HG03558 (cell line): ENCODE measurements at regions not wholly inside any gene's neighbourhood (a gene's known extent, or its start where the extent isn't known, plus 50 kb on each side); places are given as distances from the start of the nearest gene placed in this dataset.
"Not testable (repeated sequence)": the region's sequence is repeated elsewhere in the genome, so short reads cannot be mapped to it uniquely, and the experiment has no call there.

ENCODE experiments used
- ATAC-seq: cut with Tn5 transposase; IDR thresholded peaks from one replicate; pipeline ENCODE4 v1.9.1; 2021; ENCODE audit warnings: moderate number of reproducible peaks; ENCODE audit not compliant: unreplicated experiment; ENCODE audit errors: extremely low read depth

- ATAC-seq = no peak
Measured at GRCh38 chr15:95676500-95676899, 654.0 kb upstream of the NR2F2 start.

- ATAC-seq = no peak
Measured at GRCh38 chr15:95679847-95680582, 650.5 kb upstream of the NR2F2 start.

GRCh38 chr15:95680728-95681127 is 649.8 kb upstream of the NR2F2 start:
- no peak for ATAC-seq

- no peak for ATAC-seq
Measured at GRCh38 chr15:95681836-95682544, 648.5 kb upstream of the NR2F2 start.

GRCh38 chr15:95684126-95684525 is 646.4 kb upstream of the NR2F2 start:
- no peak for ATAC-seq

- no peak for ATAC-seq
Measured at GRCh38 chr15:95684693-95685115, 645.8 kb upstream of the NR2F2 start.

GRCh38 chr15:95687061-95687460 is 643.4 kb upstream of the NR2F2 start:
- no peak for ATAC-seq

- ATAC-seq = no peak
Measured at GRCh38 chr15:95687686-95688085, 642.8 kb upstream of the NR2F2 start.

GRCh38 chr15:95690631-95691340 is 639.7 kb upstream of the NR2F2 start:
- ATAC-seq = no peak

- no peak for ATAC-seq
Measured at GRCh38 chr15:95693917-95694316, 636.6 kb upstream of the NR2F2 start.

- no peak for ATAC-seq
Measured at GRCh38 chr15:95698230-95698629, 632.3 kb upstream of the NR2F2 start.

GRCh38 chr15:95698951-95699350 is 631.5 kb upstream of the NR2F2 start:
- no peak for ATAC-seq

- no peak for ATAC-seq
Measured at GRCh38 chr15:95699578-95699977, 630.9 kb upstream of the NR2F2 start.

GRCh38 chr15:95700692-95701091 is 629.8 kb upstream of the NR2F2 start:
- not testable (repeated sequence) for ATAC-seq

- ATAC-seq = no peak
Measured at GRCh38 chr15:95701410-95701809, 629.1 kb upstream of the NR2F2 start.

- ATAC-seq = no peak
Measured at GRCh38 chr15:95709959-95710695, 620.4 kb upstream of the NR2F2 start.

GRCh38 chr15:95712785-95713184 is 617.7 kb upstream of the NR2F2 start:
- ATAC-seq = no peak

GRCh38 chr15:95713324-95713723 is 617.2 kb upstream of the NR2F2 start:
- ATAC-seq = no peak

GRCh38 chr15:95715116-95715903 is 615.2 kb upstream of the NR2F2 start:
- ATAC-seq = no peak
